ENCODE measurements at regions not wholly inside any gene's neighbourhood (a gene's known extent, or its start where the extent isn't known, plus 50 kb on each side); places are given as distances from the start of the nearest gene placed in this dataset.

DNA sequence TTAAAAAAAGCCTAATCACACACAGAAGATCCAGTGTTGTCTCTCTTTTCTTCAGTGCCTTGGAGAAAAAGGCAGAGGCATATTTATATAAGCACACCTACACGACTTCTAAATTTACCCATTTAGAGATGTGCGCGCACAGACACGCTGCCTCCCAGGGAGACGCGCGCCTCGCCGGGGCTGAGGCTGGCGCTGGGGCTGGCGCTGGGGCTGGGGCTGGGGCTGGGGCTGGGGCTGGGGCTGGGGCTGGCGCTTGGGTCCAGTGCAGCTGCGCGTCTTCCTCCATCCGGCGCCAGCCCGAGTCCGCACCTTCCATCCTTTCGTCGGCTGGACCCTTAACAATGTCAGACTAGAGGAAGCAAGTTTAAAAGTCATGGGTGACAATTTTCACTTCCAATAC is 118.4 kb upstream of the ARID2 start:
- no peaks in the 10 kb centered on the region for H3K9me2 ChIP-seq
- H3K27ac ChIP-seq (ENCODE audit: low read depth in 2 of 2, low read length in 1 of 2), result no peak overlapping the region
- no peaks in the 10 kb centered on the region for H3K27me3 ChIP-seq (ENCODE audit: insufficient read depth)
- POLR2A ChIA-PET, result no interaction called here
- H3K4me2 ChIP-seq, result no peak overlapping the region
- no peaks in the 10 kb centered on the region for H3K36me3 ChIP-seq (replicated peaks in 1 of 2; ENCODE audit: control insufficient read depth in 1 of 2, insufficient read depth in 2 of 2, low read length in 1 of 2)
- CTCF ChIA-PET, result no interaction called here
- DNase-seq, result peak; percentile 63
- H3K9me3 ChIP-seq, result 0 out of 2 replicates have a peak, but pooled peaks cover 6% of the 10 kb centered on the region
- 65% methylated on average over 16 of the region's 20 CpGs for WGBS (ENCODE audit: low lambda C conversion rate)
- no peak overlapping the region for H2AFZ ChIP-seq (ENCODE audit: low read depth)
- no peaks in the 10 kb centered on the region for H4K20me1 ChIP-seq (ENCODE audit: insufficient read depth)
- TF ChIP-seq GABPA (IDR thresholded peaks at IDR 0.05; ENCODE audit: low read depth) (no peak), MEF2A (IDR thresholded peaks at IDR 0.05; ENCODE audit: borderline replicate concordance, low read depth) (no peak), MXI1 (IDR thresholded peaks at IDR 0.05; ENCODE audit: low read depth, low read length) (no peak), SIN3A (IDR thresholded peaks at IDR 0.05; ENCODE audit: borderline replicate concordance, low read depth, low read length) (no peak), CHD2 (IDR thresholded peaks at IDR 0.05; ENCODE audit: low read length, partially characterized antibody) (no peak), YY1 (IDR thresholded peaks at IDR 0.05; ENCODE audit: low read depth) (no peak), FOXJ3 (CRISPR knock-in tag; IDR thresholded peaks at IDR 0.05) (no peak), NRF1 (IDR thresholded peaks at IDR 0.05; ENCODE audit: low read depth, low read length) (no peak), EP300 (IDR thresholded peaks at IDR 0.05; ENCODE audit: borderline replicate concordance in 1 of 2, low read depth in 1 of 2, low read length in 1 of 2) (no peak), TAF1 (IDR thresholded peaks at IDR 0.05; ENCODE audit: borderline replicate concordance, low read depth, low read length) (no peak), JUND (IDR thresholded peaks at IDR 0.05) (no peak), TCF12 (IDR thresholded peaks at IDR 0.05) (no peak), NFIC (IDR thresholded peaks at IDR 0.05; ENCODE audit: borderline replicate concordance) (no peak), GATA2 (CRISPR knock-in tag; IDR thresholded peaks at IDR 0.05) (no peak), FOXM1 (IDR thresholded peaks at IDR 0.05; ENCODE audit: low read depth) (no peak)
- TF ChIP-seq, protein P1, sequence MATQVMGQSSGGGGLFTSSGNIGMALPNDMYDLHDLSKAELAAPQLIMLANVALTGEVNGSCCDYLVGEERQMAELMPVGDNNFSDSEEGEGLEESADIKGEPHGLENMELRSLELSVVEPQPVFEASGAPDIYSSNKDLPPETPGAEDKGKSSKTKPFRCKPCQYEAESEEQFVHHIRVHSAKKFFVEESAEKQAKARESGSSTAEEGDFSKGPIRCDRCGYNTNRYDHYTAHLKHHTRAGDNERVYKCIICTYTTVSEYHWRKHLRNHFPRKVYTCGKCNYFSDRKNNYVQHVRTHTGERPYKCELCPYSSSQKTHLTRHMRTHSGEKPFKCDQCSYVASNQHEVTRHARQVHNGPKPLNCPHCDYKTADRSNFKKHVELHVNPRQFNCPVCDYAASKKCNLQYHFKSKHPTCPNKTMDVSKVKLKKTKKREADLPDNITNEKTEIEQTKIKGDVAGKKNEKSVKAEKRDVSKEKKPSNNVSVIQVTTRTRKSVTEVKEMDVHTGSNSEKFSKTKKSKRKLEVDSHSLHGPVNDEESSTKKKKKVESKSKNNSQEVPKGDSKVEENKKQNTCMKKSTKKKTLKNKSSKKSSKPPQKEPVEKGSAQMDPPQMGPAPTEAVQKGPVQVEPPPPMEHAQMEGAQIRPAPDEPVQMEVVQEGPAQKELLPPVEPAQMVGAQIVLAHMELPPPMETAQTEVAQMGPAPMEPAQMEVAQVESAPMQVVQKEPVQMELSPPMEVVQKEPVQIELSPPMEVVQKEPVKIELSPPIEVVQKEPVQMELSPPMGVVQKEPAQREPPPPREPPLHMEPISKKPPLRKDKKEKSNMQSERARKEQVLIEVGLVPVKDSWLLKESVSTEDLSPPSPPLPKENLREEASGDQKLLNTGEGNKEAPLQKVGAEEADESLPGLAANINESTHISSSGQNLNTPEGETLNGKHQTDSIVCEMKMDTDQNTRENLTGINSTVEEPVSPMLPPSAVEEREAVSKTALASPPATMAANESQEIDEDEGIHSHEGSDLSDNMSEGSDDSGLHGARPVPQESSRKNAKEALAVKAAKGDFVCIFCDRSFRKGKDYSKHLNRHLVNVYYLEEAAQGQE (IDR thresholded peaks at IDR 0.05; ENCODE audit: low read depth, low read length), result no peak
- TF ChIP-seq, protein P2, sequence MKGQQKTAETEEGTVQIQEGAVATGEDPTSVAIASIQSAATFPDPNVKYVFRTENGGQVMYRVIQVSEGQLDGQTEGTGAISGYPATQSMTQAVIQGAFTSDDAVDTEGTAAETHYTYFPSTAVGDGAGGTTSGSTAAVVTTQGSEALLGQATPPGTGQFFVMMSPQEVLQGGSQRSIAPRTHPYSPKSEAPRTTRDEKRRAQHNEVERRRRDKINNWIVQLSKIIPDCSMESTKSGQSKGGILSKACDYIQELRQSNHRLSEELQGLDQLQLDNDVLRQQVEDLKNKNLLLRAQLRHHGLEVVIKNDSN (IDR thresholded peaks at IDR 0.05; ENCODE audit: borderline replicate concordance, low read depth), result no peak
- TF ChIP-seq, protein P3, sequence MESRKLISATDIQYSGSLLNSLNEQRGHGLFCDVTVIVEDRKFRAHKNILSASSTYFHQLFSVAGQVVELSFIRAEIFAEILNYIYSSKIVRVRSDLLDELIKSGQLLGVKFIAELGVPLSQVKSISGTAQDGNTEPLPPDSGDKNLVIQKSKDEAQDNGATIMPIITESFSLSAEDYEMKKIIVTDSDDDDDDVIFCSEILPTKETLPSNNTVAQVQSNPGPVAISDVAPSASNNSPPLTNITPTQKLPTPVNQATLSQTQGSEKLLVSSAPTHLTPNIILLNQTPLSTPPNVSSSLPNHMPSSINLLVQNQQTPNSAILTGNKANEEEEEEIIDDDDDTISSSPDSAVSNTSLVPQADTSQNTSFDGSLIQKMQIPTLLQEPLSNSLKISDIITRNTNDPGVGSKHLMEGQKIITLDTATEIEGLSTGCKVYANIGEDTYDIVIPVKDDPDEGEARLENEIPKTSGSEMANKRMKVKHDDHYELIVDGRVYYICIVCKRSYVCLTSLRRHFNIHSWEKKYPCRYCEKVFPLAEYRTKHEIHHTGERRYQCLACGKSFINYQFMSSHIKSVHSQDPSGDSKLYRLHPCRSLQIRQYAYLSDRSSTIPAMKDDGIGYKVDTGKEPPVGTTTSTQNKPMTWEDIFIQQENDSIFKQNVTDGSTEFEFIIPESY (IDR thresholded peaks at IDR 0.05; ENCODE audit: borderline replicate concordance, low read depth), result no peak
- TF ChIP-seq, protein P4, sequence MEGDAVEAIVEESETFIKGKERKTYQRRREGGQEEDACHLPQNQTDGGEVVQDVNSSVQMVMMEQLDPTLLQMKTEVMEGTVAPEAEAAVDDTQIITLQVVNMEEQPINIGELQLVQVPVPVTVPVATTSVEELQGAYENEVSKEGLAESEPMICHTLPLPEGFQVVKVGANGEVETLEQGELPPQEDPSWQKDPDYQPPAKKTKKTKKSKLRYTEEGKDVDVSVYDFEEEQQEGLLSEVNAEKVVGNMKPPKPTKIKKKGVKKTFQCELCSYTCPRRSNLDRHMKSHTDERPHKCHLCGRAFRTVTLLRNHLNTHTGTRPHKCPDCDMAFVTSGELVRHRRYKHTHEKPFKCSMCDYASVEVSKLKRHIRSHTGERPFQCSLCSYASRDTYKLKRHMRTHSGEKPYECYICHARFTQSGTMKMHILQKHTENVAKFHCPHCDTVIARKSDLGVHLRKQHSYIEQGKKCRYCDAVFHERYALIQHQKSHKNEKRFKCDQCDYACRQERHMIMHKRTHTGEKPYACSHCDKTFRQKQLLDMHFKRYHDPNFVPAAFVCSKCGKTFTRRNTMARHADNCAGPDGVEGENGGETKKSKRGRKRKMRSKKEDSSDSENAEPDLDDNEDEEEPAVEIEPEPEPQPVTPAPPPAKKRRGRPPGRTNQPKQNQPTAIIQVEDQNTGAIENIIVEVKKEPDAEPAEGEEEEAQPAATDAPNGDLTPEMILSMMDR (IDR thresholded peaks at IDR 0.05), result no peak
- H3K4me1 ChIP-seq (ENCODE audit: control insufficient read depth in 1 of 2, insufficient read depth in 2 of 2, low read depth in 1 of 2, low read length in 1 of 2), result peaks cover 2 to 18% of the 10 kb centered on the region in 2 experiments; a peak in 3 of 4 replicates
- H3K79me2 ChIP-seq (ENCODE audit: insufficient read depth), result no peaks in the 10 kb centered on the region
- peaks cover 12% of the 10 kb centered on the region for H3F3A ChIP-seq (replicated peaks; ENCODE audit: insufficient read depth)
- no peak overlapping the region for H3K9ac ChIP-seq
- peak overlapping the region in 1 of 2 experiments; percentile 32; a peak in 1 of 4 replicates for H3K4me3 ChIP-seq (ENCODE audit: low read depth in 2 of 2, low read length in 1 of 2)

All from SK-N-SH (cell line).